IMR-90 (cell line): ENCODE measurements at regions not wholly inside any gene's neighbourhood (a gene's known extent, or its start where the extent isn't known, plus 50 kb on each side); places are given as distances from the start of the nearest gene placed in this dataset.
"Not testable (repeated sequence)": the region's sequence is repeated elsewhere in the genome, so short reads cannot be mapped to it uniquely, and the experiment has no call there.

Source experiments
- CEBPB ChIP-seq: IDR thresholded peaks from 2 replicates; pipeline ENCODE4 v1.6.1; 2012; ENCODE audit warnings: low read depth, low read length, improper control_type of control experiment
- CTCF ChIP-seq: conservative IDR thresholded peaks from 2 replicates; pipeline ENCODE4 v1.5.1; 2012; ENCODE audit warnings: mild to moderate bottlenecking, low read depth, low read length, improper control_type of control experiment
- ELK1 ChIP-seq: fragments of 150-350 bp; IDR thresholded peaks from 2 replicates; pipeline ENCODE4 v1.6.1; 2016; ENCODE audit warnings: low read depth, mild to moderate bottlenecking, low read length, moderate library complexity, borderline replicate concordance
- MAFK ChIP-seq: IDR thresholded peaks from 2 replicates; pipeline ENCODE4 v1.6.1; 2012; ENCODE audit warnings: low read depth, low read length, improper control_type of control experiment
- MAZ ChIP-seq: IDR thresholded peaks from 2 replicates; pipeline ENCODE4 v1.6.1; 2012; ENCODE audit warnings: low read depth, mild to moderate bottlenecking, low read length, improper control_type of control experiment, moderate library complexity, borderline replicate concordance
- MXI1 ChIP-seq: IDR thresholded peaks from 2 replicates; pipeline ENCODE4 v1.6.1; 2012; ENCODE audit warnings: low read depth, mild to moderate bottlenecking, low read length, moderate library complexity, borderline replicate concordance
- POLR2A ChIP-seq: IDR thresholded peaks from 2 replicates; pipeline ENCODE4 v1.6.1; 2012; ENCODE audit warnings: mild to moderate bottlenecking, low read depth, low read length
- RAD21 ChIP-seq: IDR thresholded peaks from 2 replicates; pipeline ENCODE4 v1.6.1; 2012; ENCODE audit warnings: low read length, improper control_type of control experiment
- RFX5 ChIP-seq: IDR thresholded peaks from 2 replicates; pipeline ENCODE4 v1.8.0; 2012; ENCODE audit warnings: low read depth, mild to moderate bottlenecking, low read length, moderate library complexity
- SMC3 ChIP-seq: fragments of 150-350 bp; IDR thresholded peaks from 2 replicates; pipeline ENCODE4 v1.6.1; 2016; ENCODE audit warnings: low read depth, mild to moderate bottlenecking, antibody characterized with exemption, low read length, moderate library complexity
- USF2 ChIP-seq: fragments of 150-350 bp; IDR thresholded peaks from 2 replicates; pipeline ENCODE4 v1.6.1; 2017; ENCODE audit warnings: mild to moderate bottlenecking, antibody characterized with exemption, low read length, low read depth

DNA sequence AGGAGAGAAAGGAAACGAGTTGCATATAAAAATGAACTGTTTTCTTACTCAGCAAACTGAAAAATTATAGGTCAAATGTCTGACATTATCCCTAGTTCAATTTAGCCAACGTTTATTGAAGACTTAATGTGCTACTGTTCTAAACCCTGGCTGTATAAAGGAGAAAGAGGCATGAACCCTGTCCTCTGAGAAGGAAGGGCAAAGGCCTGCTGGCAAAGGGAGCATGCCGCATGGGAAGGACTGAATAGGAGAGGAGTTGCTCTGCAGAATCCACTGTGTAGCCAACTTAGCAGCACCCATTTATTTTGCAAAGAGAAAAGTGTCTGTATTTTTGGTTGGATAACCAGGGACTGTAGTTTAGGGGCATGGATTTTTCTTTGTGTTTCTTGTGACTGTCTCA lies 132.5 kb downstream of the GOSR1 start:
- not testable (repeated sequence) for TF ChIP-seq CTCF, ELK1, POLR2A, MAZ, SMC3, RFX5, RAD21, CEBPB, USF2, MXI1, MAFK
